ENCODE measurements at regions not wholly inside any gene's neighbourhood (a gene's known extent, or its start where the extent isn't known, plus 50 kb on each side); places are given as distances from the start of the nearest gene placed in this dataset.

GRCh38 chr15:98398886-98399285, 249.5 kb upstream of the IGF1R start:
- Histone ChIP-seq H3F3A (ENCODE audit: low read depth) (no peaks in the 10 kb centered on the region), H3K9me3 (ENCODE audit: insufficient read depth, low read depth, low read length) (no peaks in the 10 kb centered on the region), H3K9ac (ENCODE audit: low read depth, low read length, poor library complexity, severe bottlenecking) (no peak overlapping the region), H3K9me2 (replicated peaks; ENCODE audit: low read depth, low read length) (no peaks in the 10 kb centered on the region), H2AFZ (ENCODE audit: low read length) (no peak overlapping the region), H3K4me1 (ENCODE audit: insufficient read depth, low read length, poor library complexity, severe bottlenecking) (no peaks in the 10 kb centered on the region), H3K79me2 (ENCODE audit: insufficient read depth, low read length) (no peaks in the 10 kb centered on the region), H3K4me2 (ENCODE audit: low read depth, low read length, poor library complexity, severe bottlenecking) (no peak overlapping the region), H3K4me3 (ENCODE audit: low read length, poor library complexity, severe bottlenecking) (no peak overlapping the region), H4K20me1 (ENCODE audit: insufficient read depth, low read length, poor library complexity, severe bottlenecking) (no peaks in the 10 kb centered on the region), H3K27me3 (ENCODE audit: insufficient read depth, low read length, poor library complexity, severe bottlenecking) (no peaks in the 10 kb centered on the region), H3K36me3 (ENCODE audit: insufficient read depth, low read length) (no peaks in the 10 kb centered on the region)
- TF ChIP-seq CTCF (conservative IDR thresholded peaks at IDR 0.05; ENCODE audit: low read length) (no peak), EZH2phosphoT487 (IDR thresholded peaks at IDR 0.05; ENCODE audit: borderline replicate concordance) (no peak)

- H3K36me3 ChIP-seq (ENCODE audit: insufficient read depth, low read length), result no peaks in the 10 kb centered on the region
- no peaks in the 10 kb centered on the region for H3K9me2 ChIP-seq (replicated peaks; ENCODE audit: low read depth, low read length)
- H2AFZ ChIP-seq (ENCODE audit: low read length), result no peak overlapping the region
- H3K4me1 ChIP-seq (ENCODE audit: insufficient read depth, low read length, poor library complexity, severe bottlenecking), result no peaks in the 10 kb centered on the region
- TF ChIP-seq CTCF (conservative IDR thresholded peaks at IDR 0.05; ENCODE audit: low read length) (no peak), EZH2phosphoT487 (IDR thresholded peaks at IDR 0.05; ENCODE audit: borderline replicate concordance) (no peak)
- no peak overlapping the region for H3K9ac ChIP-seq (ENCODE audit: low read depth, low read length, poor library complexity, severe bottlenecking)
- no peaks in the 10 kb centered on the region for H3K27me3 ChIP-seq (ENCODE audit: insufficient read depth, low read length, poor library complexity, severe bottlenecking)
- no peaks in the 10 kb centered on the region for H4K20me1 ChIP-seq (ENCODE audit: insufficient read depth, low read length, poor library complexity, severe bottlenecking)
- H3F3A ChIP-seq (ENCODE audit: low read depth), result no peaks in the 10 kb centered on the region
- H3K4me2 ChIP-seq (ENCODE audit: low read depth, low read length, poor library complexity, severe bottlenecking), result no peak overlapping the region
- H3K4me3 ChIP-seq (ENCODE audit: low read length, poor library complexity, severe bottlenecking), result no peak overlapping the region
- no peaks in the 10 kb centered on the region for H3K79me2 ChIP-seq (ENCODE audit: insufficient read depth, low read length)
- no peaks in the 10 kb centered on the region for H3K9me3 ChIP-seq (ENCODE audit: insufficient read depth, low read depth, low read length)
Measured at GRCh38 chr15:98400120-98400519, 248.2 kb upstream of the IGF1R start.

- Histone ChIP-seq H3K27me3 (ENCODE audit: insufficient read depth, low read length, poor library complexity, severe bottlenecking) (no peaks in the 10 kb centered on the region), H2AFZ (ENCODE audit: low read length) (no peak overlapping the region), H3K79me2 (ENCODE audit: insufficient read depth, low read length) (no peaks in the 10 kb centered on the region), H3K4me1 (ENCODE audit: insufficient read depth, low read length, poor library complexity, severe bottlenecking) (no peaks in the 10 kb centered on the region), H3F3A (ENCODE audit: low read depth) (no peaks in the 10 kb centered on the region), H3K36me3 (ENCODE audit: insufficient read depth, low read length) (no peaks in the 10 kb centered on the region), H4K20me1 (ENCODE audit: insufficient read depth, low read length, poor library complexity, severe bottlenecking) (no peaks in the 10 kb centered on the region), H3K4me3 (ENCODE audit: low read length, poor library complexity, severe bottlenecking) (no peak overlapping the region), H3K9me2 (replicated peaks; ENCODE audit: low read depth, low read length) (no peaks in the 10 kb centered on the region), H3K9me3 (ENCODE audit: insufficient read depth, low read depth, low read length) (no peaks in the 10 kb centered on the region), H3K4me2 (ENCODE audit: low read depth, low read length, poor library complexity, severe bottlenecking) (no peak overlapping the region), H3K9ac (ENCODE audit: low read depth, low read length, poor library complexity, severe bottlenecking) (no peak overlapping the region)
- no peak for TF ChIP-seq CTCF (conservative IDR thresholded peaks at IDR 0.05; ENCODE audit: low read length)
- TF ChIP-seq EZH2phosphoT487 (IDR thresholded peaks at IDR 0.05; ENCODE audit: borderline replicate concordance), result no peak
Measured at GRCh38 chr15:98401029-98401428, 247.3 kb upstream of the IGF1R start.

All from Loucy (cell line).